Transverse colon (tissue), 4 donors: ENCODE measurements at regions not wholly inside any gene's neighbourhood (a gene's known extent, or its start where the extent isn't known, plus 50 kb on each side); places are given as distances from the start of the nearest gene placed in this dataset.

Experiments used
- DNase-seq: peaks from one replicate; pipeline ENCODE4 v3.0.0-alpha.2; 2019
- H3K27ac ChIP-seq, 4 donors: fragments of 200-600 bp; sonication (generic); 2 replicates each; pipeline ENCODE4 v1.5.1; 2016 to 2018; ENCODE audit warnings: inconsistent platforms in 4 of 4
- H3K27me3 ChIP-seq: fragments of 200-600 bp; sonication (generic); 2 replicates; pipeline ENCODE4 v1.5.1; 2017; ENCODE audit warnings: inconsistent platforms
- H3K36me3 ChIP-seq, 4 donors: fragments of 200-600 bp; sonication (generic); 2 replicates each; pipeline ENCODE4 v1.5.1; 2017 to 2019; ENCODE audit warnings: inconsistent platforms in 4 of 4
- H3K4me1 ChIP-seq, 4 donors: fragments of 200-600 bp; sonication (generic); 2 replicates each; pipeline ENCODE4 v1.5.1; 2017 to 2020; ENCODE audit warnings: inconsistent platforms in 4 of 4
- H3K4me3 ChIP-seq, 4 donors: fragments of 200-600 bp; sonication (generic); 1 replicate in 1 of 4; 2 replicates in 3 of 4; pipeline versions ENCODE4 v1.5.1 to v1.6.1; 2017 to 2019; ENCODE audit warnings: inconsistent platforms in 4 of 4
- H3K9me3 ChIP-seq, 2 donors: fragments of 200-600 bp; sonication (generic); 2 replicates each; pipeline ENCODE4 v1.5.1; 2017 to 2019; ENCODE audit warnings: inconsistent platforms in 2 of 2
- EP300 ChIP-seq: sonication (generic); formaldehyde crosslinking; IDR thresholded peaks from one replicate; pipeline ENCODE4 v1.6.1; 2017; ENCODE audit warnings: antibody characterized with exemption, low read depth
- POLR2A ChIP-seq: fragments of 450-650 bp; IDR thresholded peaks from one replicate; pipeline ENCODE4 v1.6.1; 2016; ENCODE audit warnings: antibody characterized with exemption, mild to moderate bottlenecking, moderate library complexity
- POLR2AphosphoS5 ChIP-seq, 3 donors: sonication (generic); formaldehyde crosslinking; IDR thresholded peaks; one replicate each; pipeline ENCODE4 v1.6.1; 2016; ENCODE audit warnings: antibody characterized with exemption in 3 of 3
- WGBS, 2 donors: methylation state at CpG; one replicate each; pipeline ENCODE4 v1.1.5; 2018; ENCODE audit warnings: low coverage in 1 of 2; 5-methylcytosine and 5-hydroxymethylcytosine counted together
- in situ Hi-C, 4 donors: fragments of 200-750 bp; cut with MboI; loops; one replicate each; pipeline versions ENCODE4 v1.15.0 to v1.15.1; 2017; ENCODE audit warnings: low sequenced_read_pairs in 3 of 4, low pct_ligation_motif_present in 1 of 4, low pct_unique_long_range_greater_than_20kb in 1 of 4
- intact Hi-C: fragments of 100-400 bp; cut with DNase I; formaldehyde crosslinking; loops from one replicate; pipeline ENCODE4 v1.15.1; 2023; ENCODE audit warnings: low total_unique reads
- TF ChIP-seq, protein P1 (sequence below), 5 experiments: fragments of 200-600 bp in 3 of 5; fragments of 450-650 bp in 2 of 5; sonication (generic) in 3 of 5; IDR thresholded peaks; 1 replicate in 2 of 5; 2 replicates in 3 of 5; pipeline ENCODE4 v1.5.1; 2016 to 2017; ENCODE audit warnings: antibody characterized with exemption in 5 of 5, inconsistent platforms in 3 of 5, mild to moderate bottlenecking in 2 of 5, moderate library complexity in 1 of 5

DNA sequence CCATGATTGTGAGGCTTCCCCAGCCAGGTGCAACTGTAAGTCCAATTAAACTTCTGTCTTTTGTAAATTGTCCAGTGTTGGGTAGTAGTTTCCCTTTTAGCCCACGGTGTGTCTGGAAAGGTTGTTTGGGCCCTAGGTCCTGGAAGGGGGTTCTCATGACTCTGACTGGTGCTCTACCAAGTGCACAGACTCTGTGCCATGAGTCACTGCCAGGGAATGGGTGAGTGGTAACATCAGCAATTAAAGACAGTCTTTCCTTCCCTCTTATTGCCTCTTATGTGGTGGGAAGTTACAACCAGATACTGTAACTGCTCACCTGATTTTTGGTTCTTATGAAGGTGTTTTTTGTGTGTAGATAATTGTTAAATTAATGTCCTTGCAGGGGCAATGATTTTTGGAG is 141.2 kb downstream of the PRDM9 start:
- in situ Hi-C loops = no loop called here
- Histone ChIP-seq H3K27ac (no peak overlapping the region), H3K4me1 (no peaks in the 10 kb centered on the region), H3K27me3 (no peaks in the 10 kb centered on the region), H3K9me3 (no peaks in the 10 kb centered on the region), H3K36me3 (no peaks in the 10 kb centered on the region), H3K4me3 (no peak overlapping the region)
- no peak for DNase-seq
- intact Hi-C loops = no loop called here
- 67% methylated on average over 1 of the region's 1 CpG; no CpG with 5 or more reads in 1 of the 2 donors for WGBS, 2 donors
- TF ChIP-seq POLR2AphosphoS5 (IDR thresholded peaks at IDR 0.05) (no peak), POLR2A (no peak), EP300 (no peak)
- TF ChIP-seq, protein P1, sequence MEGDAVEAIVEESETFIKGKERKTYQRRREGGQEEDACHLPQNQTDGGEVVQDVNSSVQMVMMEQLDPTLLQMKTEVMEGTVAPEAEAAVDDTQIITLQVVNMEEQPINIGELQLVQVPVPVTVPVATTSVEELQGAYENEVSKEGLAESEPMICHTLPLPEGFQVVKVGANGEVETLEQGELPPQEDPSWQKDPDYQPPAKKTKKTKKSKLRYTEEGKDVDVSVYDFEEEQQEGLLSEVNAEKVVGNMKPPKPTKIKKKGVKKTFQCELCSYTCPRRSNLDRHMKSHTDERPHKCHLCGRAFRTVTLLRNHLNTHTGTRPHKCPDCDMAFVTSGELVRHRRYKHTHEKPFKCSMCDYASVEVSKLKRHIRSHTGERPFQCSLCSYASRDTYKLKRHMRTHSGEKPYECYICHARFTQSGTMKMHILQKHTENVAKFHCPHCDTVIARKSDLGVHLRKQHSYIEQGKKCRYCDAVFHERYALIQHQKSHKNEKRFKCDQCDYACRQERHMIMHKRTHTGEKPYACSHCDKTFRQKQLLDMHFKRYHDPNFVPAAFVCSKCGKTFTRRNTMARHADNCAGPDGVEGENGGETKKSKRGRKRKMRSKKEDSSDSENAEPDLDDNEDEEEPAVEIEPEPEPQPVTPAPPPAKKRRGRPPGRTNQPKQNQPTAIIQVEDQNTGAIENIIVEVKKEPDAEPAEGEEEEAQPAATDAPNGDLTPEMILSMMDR (IDR thresholded peaks at IDR 0.05) = no peak

DNA sequence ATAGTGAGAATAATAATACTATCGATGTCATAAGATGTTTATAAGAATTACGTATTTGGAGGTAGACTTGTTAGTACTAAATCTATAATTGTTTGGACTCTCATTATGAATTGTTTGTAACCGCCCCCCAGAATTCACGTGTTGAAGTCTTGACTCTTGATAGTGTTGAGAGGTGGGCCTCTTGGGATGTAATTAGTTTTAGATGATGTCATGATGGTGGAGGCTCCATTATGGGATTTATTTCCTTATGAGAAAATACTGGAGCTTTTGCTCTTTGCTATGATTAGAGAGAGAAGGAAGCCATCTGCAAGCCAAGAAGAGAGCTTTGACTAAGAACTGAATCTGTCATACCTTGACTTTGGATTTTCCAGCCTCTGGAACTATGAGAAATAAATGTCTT is 142.2 kb downstream of the PRDM9 start:
- TF ChIP-seq POLR2AphosphoS5 (IDR thresholded peaks at IDR 0.05) (no peak), POLR2A (no peak), EP300 (no peak)
- TF ChIP-seq, protein P1 (IDR thresholded peaks at IDR 0.05) = no peak
- H3K9me3 ChIP-seq = no peaks in the 10 kb centered on the region
- 87 to 88% methylated on average over 4 of the region's 4 CpGs for WGBS, 2 donors
- no peak for DNase-seq
- no peaks in the 10 kb centered on the region for H3K27me3 ChIP-seq
- in situ Hi-C loops = no loop called here
- intact Hi-C loops = no loop called here
- H3K4me3 ChIP-seq = no peak overlapping the region
- no peaks in the 10 kb centered on the region for H3K36me3 ChIP-seq
- no peak overlapping the region for H3K27ac ChIP-seq
- H3K4me1 ChIP-seq = no peaks in the 10 kb centered on the region

DNA sequence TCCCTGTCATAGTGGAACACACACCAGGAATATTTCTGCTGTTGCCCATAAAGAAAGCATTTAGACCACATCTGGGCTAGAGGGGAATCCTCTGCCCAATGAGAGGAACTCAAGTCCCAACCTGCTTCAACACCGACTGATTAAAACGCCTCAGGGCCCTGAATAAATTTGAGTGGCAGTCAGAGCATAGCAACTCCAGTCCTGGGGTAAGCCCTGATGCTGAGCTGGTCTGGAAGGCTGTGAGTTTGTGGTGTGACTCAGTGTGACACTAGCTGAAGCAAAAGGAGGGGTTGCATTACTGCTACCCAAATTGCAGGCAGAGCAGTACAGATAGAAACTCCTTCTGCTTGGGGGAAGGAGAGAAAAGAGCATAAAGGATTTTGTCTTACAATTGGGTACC is 148.3 kb downstream of the PRDM9 start:
- in situ Hi-C loops = no loop called here
- Histone ChIP-seq H3K36me3 (no peaks in the 10 kb centered on the region), H3K27ac (no peak overlapping the region), H3K4me3 (no peak overlapping the region), H3K27me3 (no peaks in the 10 kb centered on the region), H3K9me3 (no peaks in the 10 kb centered on the region), H3K4me1 (no peaks in the 10 kb centered on the region)
- DNase-seq = no peak
- TF ChIP-seq POLR2AphosphoS5 (IDR thresholded peaks at IDR 0.05) = no peak
- TF ChIP-seq, protein P1 (IDR thresholded peaks at IDR 0.05) = no peak
- no peak for TF ChIP-seq EP300
- no peak for TF ChIP-seq POLR2A
- 92% methylated on average over 2 of the region's 2 CpGs; no CpG with 5 or more reads in 1 of the 2 donors for WGBS, 2 donors
- intact Hi-C loops = no loop called here

DNA sequence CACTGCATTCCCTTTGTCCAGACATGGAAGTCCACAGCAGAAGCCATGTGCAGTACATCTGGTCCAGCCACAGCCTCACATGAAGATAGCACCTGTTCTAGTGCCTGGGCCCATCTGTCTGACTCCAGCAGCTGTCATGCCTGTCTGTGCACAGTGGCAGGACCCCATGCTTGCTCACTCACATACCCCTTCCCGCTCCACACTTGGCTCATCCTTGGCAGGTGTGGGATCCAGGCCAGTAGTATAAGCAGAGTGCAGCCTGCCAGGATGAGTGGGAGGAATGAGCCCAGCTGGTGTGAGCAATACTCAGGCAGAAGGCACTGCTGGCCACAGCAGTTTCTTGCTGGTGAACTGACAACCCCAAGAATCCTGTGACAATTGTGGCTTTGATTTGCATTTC is 168.0 kb downstream of the PRDM9 start:
- in situ Hi-C loops (no loop called here), intact Hi-C loops (no loop called here)
- no peak overlapping the region for H3K27ac ChIP-seq
- TF ChIP-seq, protein P1 (IDR thresholded peaks at IDR 0.05) = no peak
- TF ChIP-seq EP300 = no peak
- TF ChIP-seq POLR2AphosphoS5 (IDR thresholded peaks at IDR 0.05) = no peak
- TF ChIP-seq POLR2A = no peak
- no peak overlapping the region for H3K4me3 ChIP-seq
- H3K27me3 ChIP-seq = no peaks in the 10 kb centered on the region
- H3K4me1 ChIP-seq = no peaks in the 10 kb centered on the region
- H3K9me3 ChIP-seq = peaks cover 0 to 4% of the 10 kb centered on the region in 2 donors
- H3K36me3 ChIP-seq = no peaks in the 10 kb centered on the region
- no peak for DNase-seq
- 100% methylated on average over 1 of the region's 1 CpG; no CpG with 5 or more reads in 1 of the 2 donors for WGBS, 2 donors
